Ramos (cell line): ENCODE measurements at regions not wholly inside any gene's neighbourhood (a gene's known extent, or its start where the extent isn't known, plus 50 kb on each side); places are given as distances from the start of the nearest gene placed in this dataset.

Experiments used
- in situ Hi-C: fragments of 300-500 bp; cut with MboI; formaldehyde crosslinking; loops from one replicate; pipeline ENCODE4 v1.14.3; 2022; ENCODE audit warnings: low sequenced_read_pairs; ENCODE audit not compliant: unreplicated experiment

DNA sequence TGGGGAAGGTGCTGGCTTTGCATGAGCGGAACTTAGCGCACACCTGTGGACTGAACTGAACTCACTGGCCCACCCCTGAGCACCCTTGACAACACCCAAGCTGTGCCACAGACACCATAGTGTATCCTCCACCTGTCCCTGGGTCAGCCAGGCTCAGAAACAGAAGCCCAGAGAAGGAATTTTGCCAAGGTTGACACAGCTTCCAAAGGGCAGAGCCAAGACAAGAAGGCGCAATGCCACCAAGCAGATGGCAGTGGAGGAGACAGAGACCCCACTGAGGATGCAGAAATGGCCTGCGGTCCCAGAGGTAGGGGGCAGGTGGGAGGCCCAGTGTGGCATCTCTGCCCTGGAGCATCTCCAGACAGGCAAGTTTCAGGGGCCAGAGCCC is 169.0 kb downstream of the ENGASE start:
- in situ Hi-C loops: no loop called here

DNA sequence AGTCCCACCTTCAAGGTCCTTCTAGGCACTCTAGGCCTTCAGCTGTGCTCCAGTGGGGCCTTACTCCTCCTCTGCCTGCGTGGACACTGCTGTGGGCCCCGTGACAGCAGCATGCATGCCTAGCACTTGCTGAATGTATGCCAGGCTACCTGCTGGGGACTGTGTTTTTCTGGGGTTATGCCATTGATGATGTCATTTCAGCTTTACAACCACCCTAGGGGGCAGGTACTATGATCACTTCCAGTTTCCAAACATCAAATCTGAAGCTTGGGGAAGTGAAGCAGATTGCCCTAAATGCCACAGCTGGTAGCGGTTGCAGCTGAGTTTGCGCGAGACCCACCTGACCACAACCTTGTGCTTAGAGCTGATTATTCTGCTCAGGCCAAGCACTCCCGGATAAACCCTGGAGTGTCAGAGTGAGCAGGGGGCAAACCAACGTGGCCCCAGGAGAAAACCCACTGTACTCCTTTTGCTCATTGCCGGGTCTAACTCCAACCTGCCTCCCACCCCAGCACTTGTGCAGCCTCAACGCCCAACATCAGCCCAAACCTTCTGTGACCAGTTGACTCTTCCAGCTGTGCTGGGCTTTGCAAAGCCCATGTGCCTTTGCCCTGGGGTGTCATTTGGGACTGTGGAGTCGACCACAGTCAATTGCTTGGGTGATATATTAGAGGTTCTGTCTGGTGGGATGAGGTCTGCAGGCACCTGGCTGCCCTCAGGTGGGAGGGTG is 168.4 kb downstream of the ENGASE start:
- in situ Hi-C loops: no loop called here

DNA sequence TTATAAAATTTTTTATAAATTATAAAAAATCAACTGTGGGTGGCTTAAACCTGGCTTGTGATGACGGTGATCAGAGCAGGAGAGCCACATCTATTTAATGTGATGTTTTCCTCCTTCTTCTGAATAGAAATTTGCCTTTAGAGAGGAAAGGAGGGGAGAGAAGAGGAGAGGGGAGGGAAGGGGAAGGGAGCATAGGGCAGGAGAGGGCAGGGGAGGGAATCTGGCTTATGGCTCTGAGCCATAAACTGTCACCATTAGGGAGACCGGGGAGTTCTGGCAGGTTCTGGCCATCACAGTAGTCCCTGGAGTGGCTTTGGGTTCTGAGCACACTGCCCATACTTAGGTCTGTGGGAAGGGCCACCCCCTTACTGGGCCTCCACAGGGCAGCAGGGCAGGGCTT is 167.8 kb downstream of the ENGASE start:
- in situ Hi-C loops: no loop called here

DNA sequence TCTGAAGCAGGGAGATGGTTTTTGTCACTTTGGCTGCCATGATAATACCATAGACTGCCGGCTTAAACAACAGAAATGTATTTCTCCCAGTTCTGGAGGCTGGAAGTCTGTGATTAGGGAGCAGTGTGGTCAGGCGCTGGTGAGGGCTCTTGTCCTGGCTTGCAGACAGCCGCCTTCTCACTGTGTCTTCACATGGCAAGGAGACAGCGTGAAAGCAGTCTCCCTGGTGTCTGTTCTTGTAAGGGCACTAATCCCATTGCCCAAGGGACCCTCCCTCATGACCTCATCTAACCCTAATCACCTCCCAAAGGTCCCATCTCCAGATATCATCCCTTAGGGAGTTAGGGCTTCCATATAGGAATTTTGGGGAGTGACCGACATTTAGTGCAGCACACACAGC is 167.0 kb downstream of the ENGASE start:
- in situ Hi-C loops: no loop called here

DNA sequence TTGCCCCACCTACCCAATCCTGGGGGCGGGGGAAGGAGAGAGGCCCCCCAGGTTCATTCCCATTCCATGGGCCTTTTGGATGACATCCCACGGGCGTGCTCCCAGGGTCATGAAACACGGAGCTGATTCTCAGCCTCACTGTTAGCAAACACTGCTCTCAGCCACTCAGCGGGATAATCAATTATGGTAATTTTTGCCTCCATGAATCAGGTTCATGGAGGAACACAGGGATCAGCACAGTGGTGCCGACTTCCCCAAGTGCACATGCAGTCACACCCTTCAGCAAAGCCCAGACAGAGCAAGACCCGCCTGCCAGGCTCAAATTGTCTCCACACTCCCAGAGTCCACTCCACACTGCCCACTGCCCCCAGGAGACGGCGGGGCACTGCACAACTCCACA is 164.6 kb downstream of the ENGASE start:
- in situ Hi-C loops: no loop called here

DNA sequence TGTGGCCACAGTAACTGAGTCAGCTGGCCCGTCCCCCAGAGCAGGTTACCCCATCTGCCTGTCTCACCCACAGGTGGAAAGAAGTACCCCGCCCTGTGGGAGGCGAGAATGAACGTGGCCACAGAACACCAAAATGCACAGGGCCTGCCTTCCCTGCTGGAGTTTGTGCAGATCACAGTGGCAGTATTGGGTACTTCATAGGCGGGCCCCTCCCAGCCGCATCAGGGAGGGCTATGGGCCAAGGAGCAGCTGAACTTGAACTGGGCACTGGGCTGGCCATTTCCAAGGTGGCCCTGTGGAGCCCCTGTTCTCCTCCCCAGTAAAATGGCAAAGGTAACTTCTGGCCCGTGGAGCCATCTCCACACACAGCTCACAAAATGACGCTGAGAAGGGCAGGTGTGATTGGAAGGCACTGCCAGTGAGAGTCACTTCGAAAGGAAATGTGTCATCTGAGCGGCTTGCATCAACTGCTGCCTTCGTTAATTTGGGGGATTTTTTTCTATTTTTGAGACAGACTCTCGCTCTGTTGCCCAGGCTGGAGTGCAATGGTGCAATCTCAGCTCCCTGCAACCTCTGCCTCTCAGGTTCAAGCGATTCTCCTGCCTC is 162.9 kb downstream of the ENGASE start:
- in situ Hi-C loops: no loop called here

DNA sequence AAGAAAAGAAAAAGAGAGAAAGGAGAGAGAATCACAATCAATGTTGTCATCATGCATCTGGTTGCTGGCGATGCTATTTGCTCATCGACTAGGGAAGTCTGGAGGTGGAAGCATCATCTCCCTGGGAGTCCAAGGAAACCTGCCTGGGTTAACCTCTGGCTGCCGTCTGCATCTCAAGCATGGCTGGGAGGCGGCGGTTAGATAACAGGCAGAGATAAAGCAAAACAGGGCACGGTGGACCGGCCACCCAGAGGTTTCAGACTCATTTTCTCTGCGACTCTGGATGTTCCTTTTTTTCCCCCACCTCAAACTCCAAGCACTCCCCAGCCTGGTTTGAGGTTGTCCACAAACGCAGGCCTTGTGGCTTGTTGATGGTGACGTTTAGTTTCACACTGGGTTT is 161.2 kb downstream of the ENGASE start:
- in situ Hi-C loops: no loop called here

DNA sequence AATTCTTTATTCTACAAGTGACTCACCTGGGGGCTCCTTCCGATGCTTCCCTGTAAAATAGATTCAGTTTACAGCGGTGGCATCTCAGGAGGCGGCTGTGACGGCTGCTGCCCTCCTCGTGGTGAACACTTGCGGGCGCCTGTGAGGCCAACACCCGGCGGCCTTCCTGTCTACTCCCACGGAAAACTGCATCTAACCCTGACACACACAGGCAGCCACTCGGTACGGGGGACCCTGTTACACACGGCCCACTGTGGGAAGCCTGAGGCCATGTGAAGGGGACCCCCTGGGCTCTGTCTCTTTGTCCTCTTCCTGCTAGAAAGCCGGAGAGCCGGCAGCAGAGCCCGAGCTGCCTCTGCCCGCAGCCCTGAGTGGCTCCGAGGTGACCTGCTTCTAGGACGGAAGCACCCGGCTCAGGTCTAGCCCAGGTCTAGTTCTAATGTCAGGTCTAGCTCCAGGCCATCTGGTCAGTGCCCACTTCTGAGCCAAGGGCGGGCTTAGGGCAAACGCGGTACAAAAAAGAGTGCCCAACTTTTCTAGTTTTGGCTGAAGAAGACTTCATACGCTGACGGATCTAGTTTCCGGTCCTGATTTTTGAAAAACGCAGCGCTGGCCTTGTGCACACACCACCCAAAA is 159.4 kb downstream of the ENGASE start:
- in situ Hi-C loops: no loop called here

DNA sequence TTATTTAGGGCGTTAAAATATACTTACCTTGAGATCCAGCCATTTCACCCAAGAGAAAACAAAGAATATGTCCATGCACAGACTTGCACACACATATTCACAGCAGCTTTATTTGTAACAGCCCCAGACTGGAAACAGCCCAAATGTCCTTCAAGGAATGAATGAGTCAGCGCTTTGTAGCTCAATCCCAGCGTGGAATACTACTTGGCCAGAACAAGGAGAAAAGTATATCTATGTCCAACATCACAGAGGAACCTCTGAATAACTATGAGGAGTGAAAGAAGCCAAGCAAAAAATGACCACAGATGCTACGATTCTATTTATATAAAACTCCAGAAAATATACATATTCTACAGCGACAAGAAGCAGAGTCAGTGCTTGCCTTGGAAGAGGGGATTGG is 158.3 kb downstream of the ENGASE start:
- in situ Hi-C loops: no loop called here

DNA sequence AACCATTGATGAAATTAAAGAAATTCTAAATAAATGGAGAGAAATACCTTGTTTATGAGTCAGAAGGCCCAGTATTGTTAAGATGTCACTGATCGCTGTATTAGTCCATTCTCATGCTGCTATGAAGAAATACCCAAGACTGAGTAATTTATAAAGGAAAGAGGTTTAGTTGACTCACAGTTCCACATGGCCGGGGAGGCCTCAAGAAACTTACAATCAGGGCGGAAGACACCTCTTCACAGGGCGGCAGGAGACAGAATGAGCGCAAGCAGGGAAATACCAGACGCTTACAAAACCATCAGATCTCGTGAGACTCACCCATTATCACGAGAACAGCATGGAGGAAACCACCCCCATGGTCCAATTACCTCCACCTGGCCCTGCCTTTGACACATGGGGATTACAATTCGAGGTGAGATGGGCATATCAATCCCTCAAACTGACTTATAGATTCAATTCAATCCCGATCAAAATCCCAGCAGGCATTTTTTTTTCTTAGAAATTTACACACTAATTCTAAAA is 157.2 kb downstream of the ENGASE start:
- in situ Hi-C loops: no loop called here

DNA sequence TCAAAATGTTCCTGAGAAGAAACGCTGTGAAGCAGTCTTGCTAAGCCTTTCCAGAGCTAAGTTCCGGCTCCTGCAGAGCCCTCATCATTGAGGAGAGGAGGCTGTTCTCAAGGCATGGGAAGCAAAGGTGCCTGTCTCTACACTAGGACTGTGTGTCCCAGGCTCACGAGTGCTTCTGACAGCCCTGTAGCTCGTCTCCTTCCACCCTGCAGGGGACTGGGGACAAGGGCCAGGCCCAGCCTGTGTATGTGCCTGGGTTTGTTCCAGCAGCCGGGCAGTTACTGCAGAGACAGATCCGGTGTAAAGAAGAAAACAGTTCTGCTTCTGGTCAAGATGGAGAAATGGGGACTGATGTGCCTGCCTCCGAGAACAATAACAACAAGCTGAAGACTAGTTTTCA is 156.0 kb downstream of the ENGASE start:
- in situ Hi-C loops: no loop called here

DNA sequence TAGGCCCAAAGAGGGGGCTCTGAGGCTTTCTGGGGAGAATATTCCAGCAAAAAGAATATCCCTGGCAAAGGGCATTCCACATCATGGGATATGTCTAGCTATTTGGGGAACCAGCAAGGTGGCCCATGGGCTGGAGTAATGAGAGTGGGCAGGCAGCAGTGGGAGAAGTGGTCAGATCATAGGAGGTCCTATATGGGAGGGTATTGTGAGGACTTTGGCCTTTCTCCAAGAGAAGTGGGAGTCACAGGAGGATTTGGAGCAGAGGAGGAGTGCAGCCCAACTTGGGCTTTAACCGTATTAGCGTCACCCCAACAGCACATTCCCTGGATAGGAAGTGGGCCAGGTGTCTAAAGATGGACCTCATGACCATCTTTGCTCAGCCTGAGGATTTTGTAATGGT is 151.4 kb downstream of the ENGASE start:
- in situ Hi-C loops: no loop called here

DNA sequence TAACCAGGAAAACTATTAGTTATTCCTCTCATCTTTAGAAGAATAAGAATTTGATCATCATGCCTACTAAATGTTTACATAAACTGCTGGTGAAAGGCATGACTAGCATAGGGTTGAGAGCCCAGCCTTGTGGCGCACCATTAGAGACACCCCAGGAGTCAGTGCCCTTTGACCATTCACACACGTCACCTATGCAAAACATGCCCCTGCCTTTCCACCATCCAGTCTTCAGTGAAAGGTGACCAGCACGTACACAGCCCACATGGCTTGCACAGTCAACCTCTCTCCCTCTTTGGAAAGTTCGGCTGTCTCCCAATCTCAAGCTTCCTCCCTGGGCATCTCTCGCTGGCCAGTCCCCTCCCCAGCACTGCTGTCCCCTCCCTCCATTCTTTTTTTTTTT is 150.3 kb downstream of the ENGASE start:
- in situ Hi-C loops: no loop called here

DNA sequence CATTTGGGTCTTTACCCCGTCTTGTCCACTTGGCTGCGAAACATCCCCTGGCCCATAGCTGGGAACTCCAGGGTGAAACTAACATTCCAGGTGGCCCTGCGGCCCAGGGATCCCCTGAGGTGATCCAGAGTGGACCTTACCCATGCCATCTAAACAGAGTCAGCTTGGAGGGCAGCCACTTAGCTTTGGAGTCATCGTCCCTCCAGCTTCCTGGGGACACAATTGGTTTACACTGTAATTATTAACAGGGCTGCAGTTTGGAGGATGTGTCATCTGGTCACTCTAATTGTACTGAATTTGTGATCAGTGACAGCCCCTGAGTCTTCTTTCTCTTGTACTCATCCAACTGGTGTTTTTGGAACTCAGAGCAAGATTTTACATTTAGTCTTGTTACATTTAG is 149.9 kb downstream of the ENGASE start:
- in situ Hi-C loops: no loop called here

DNA sequence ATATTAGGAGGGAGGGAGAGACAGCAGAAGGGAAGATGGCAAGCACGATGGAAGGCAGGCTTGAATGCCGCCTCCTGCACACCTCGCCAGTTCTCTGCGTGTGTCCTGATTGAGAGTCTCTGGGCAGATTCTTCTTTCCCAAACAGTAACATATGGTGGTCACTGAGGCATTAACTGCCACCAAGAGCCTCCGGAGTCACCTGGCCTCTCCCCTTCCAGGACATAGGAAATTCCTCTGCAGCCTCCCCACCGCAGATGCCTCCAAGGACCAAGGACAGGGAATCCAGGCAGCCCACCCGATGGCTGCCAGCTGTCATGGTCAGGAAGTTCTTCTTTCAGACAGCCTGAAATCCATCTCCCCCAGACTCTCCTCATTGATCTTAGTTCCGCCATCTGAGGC is 149.3 kb downstream of the ENGASE start:
- in situ Hi-C loops: no loop called here

DNA sequence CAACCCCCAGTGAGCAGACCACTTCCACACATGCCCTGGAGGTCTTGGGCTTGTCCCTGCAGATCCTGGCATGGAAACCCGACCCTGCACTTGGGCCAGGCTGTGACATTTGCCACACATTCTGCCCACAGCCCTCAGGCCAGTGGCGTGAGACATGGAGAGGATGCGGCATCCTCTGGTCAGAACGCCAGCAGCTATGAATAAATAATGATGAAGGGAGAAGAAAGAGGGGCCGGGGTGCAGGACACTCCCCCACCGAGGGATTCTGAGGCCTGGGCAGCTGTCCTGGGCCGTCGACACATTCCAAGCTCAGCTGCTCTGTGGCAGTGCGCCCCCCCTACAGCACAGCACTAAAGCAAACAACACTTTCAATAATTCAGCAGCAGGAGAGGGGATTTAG is 148.8 kb downstream of the ENGASE start:
- in situ Hi-C loops: no loop called here

DNA sequence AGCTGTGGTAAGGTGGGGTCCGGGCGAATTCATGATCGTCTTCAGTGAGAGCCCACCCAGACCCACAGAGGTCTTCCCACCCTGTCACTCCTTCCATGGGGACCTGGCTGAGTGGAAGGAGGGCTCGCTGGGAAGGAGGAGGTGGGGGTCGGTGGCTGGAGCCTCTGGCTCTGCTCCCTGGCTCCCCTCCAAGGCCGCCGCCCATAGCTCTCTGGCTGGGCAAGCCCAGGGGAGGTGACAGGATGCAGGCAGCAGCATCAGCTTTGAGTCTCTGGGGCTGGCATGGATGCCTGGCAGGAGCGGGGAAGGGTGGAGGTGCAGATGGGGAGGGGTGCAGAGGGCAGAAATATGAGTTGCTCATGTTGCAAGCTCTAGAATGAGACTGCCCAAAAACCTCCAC is 147.0 kb downstream of the ENGASE start:
- in situ Hi-C loops: no loop called here

DNA sequence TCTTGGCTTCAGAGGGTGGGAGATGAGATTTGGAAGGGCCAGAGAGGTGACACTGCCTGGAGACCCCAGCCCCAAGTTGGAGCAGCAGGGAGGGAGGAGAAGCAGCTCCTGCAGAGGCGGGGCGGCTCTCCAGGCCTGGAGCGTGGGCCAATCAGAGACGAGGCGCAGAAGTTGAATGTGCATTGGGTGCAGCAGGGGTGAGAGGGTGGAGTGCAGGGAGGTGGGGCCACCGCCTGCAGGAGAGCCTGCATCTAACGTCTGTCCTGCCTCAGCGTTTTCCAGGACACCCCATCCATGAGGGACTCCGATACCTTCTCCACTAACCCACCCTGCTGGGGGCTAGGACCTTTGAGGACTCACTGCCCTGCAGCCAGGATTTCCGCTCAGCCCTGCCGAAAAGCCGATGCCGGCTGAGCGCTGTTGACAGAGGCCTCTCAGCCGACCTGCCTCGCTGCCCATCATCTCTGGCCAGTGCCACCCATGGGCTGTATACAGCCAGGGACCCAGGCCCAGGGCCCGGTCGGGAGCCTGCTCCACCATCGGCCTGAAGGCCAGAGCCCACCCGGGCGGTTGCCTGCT is 146.2 kb downstream of the ENGASE start:
- in situ Hi-C loops: no loop called here

DNA sequence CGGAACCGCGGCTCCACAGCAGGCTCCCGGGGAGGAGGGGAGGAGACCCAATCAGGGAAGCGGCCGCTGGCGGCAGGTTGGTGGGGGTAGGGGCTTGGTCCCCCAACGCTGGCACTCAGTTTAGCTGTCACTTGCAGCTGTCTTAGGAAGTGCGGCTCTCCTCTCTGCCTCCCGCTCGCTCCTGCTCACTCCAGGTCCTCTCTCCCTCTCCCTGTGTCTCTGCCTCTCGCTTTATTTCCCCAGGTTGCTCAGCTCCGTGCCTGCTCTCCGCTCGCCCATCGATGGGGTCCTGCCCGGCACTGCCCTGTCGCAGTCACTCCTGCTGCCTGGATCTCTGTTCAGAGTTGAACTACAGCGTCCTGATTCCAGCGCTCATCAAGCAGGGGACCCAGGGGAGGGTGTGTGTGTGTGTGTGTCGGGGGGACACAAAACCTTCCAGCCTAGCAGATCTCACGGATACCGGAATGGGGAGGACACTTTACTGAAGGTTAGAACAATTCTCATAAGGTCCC is 145.6 kb downstream of the ENGASE start:
- in situ Hi-C loops: no loop called here

DNA sequence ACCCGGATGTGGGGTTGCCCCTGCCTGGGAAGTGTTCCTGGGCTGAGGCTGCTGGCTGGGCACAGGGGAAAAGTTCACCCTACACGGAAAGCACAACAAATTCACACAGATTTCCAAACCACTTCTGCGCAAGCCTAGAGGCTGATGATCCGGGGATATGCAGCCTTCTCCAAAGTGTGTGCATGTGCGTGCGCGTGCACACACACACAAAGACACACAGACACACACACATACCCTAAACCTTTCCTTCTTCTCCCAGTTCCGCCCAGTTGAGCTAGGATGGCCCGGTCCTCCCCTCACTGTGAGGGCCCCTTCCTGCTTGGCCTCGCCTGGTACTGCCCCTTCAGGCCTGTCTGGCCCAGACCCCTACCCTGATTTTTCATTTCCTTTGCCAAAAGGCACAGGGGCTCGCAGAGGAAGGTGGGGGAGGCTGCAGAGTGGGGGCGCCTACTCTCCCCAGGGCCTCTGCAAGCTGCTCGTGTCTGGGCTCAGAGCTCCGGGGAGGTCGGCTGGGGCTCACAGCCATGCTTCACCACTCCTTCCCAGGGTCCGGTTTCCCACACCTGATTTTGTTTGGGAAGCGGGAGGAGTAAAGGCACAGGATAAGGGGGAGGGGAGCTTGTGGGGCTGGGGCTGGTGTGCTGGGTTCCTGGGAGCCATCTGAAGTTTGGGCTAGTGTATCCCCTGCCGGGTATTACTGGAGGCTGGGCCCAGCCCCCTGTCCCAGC is 144.7 kb downstream of the ENGASE start:
- in situ Hi-C loops: no loop called here
